ENCODE measurements at regions not wholly inside any gene's neighbourhood (a gene's known extent, or its start where the extent isn't known, plus 50 kb on each side); places are given as distances from the start of the nearest gene placed in this dataset.

DNA sequence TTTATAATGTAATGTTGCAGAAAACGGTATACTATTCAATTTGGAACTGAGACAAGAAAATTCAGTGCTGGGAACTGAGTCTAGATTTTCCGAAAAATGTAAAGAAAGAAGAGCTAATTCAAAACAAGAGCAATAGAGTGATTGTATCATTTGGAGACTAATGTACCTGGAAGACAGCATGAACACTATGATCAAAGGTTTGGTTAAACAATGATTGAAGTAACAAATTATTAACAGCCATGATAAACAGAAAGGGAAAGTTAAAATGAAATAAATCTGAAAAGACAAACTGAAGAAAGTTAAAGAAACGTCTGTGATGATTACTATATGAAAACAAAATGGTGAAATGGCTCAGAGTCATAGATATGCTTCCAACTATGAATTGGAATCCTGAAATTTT is 300.6 kb upstream of the MPDZ start:
- no peak overlapping the region for H2AFZ ChIP-seq
- DNase-seq (ENCODE audit: low spot score), result no peak

More for the DNA sequence above, 300.6 kb upstream of the MPDZ start:
- H3K4me3 Mint-ChIP-seq, result no peak overlapping the region
- Histone ChIP-seq H4K20me1 (replicated peaks; ENCODE audit: insufficient read depth) (no peaks in the 10 kb centered on the region), H3F3A (replicated peaks; ENCODE audit: low read depth) (no peaks in the 10 kb centered on the region), H3K4me3 (no peak overlapping the region), H3K27me3 (ENCODE audit: insufficient read depth) (no peaks in the 10 kb centered on the region), H3K4me1 (ENCODE audit: insufficient read depth) (peaks cover 22% of the 10 kb centered on the region), H3K4me2 (no peak overlapping the region), H3K79me2 (replicated peaks; ENCODE audit: insufficient read depth) (no peaks in the 10 kb centered on the region), H3K36me3 (ENCODE audit: insufficient read depth) (no peaks in the 10 kb centered on the region), H3K27ac (ENCODE audit: low read depth) (no peak overlapping the region), H3K9me2 (ENCODE audit: insufficient read depth) (no peaks in the 10 kb centered on the region)
- peaks cover 2% of the 10 kb centered on the region for H3K27me3 Mint-ChIP-seq (ENCODE audit: insufficient read depth, low read depth, poor library complexity)
- ATAC-seq, result no peak
- H3K9me3 Mint-ChIP-seq, result no peaks in the 10 kb centered on the region
- no peaks in the 10 kb centered on the region for H3K36me3 Mint-ChIP-seq (ENCODE audit: low read depth)
- TF ChIP-seq EZH2 (IDR thresholded peaks at IDR 0.05; ENCODE audit: low read depth, unreplicated experiment) (no peak), STAT1 (IDR thresholded peaks at IDR 0.05; ENCODE audit: unreplicated experiment) (no peak), POLR2AphosphoS5 (IDR thresholded peaks at IDR 0.05; ENCODE audit: low read depth) (no peak), NANOG (IDR thresholded peaks at IDR 0.05; ENCODE audit: borderline replicate concordance) (no peak), EZH2phosphoT487 (IDR thresholded peaks at IDR 0.05; ENCODE audit: unreplicated experiment) (no peak), ZNF331 (CRISPR knock-in tag; IDR thresholded peaks at IDR 0.05; ENCODE audit: low read depth) (no peak), ZNF114 (CRISPR knock-in tag; IDR thresholded peaks at IDR 0.05) (no peak), CREB1 (CRISPR knock-in tag; IDR thresholded peaks at IDR 0.05; ENCODE audit: low read depth) (no peak)
- TF ChIP-seq, protein P1, sequence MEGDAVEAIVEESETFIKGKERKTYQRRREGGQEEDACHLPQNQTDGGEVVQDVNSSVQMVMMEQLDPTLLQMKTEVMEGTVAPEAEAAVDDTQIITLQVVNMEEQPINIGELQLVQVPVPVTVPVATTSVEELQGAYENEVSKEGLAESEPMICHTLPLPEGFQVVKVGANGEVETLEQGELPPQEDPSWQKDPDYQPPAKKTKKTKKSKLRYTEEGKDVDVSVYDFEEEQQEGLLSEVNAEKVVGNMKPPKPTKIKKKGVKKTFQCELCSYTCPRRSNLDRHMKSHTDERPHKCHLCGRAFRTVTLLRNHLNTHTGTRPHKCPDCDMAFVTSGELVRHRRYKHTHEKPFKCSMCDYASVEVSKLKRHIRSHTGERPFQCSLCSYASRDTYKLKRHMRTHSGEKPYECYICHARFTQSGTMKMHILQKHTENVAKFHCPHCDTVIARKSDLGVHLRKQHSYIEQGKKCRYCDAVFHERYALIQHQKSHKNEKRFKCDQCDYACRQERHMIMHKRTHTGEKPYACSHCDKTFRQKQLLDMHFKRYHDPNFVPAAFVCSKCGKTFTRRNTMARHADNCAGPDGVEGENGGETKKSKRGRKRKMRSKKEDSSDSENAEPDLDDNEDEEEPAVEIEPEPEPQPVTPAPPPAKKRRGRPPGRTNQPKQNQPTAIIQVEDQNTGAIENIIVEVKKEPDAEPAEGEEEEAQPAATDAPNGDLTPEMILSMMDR (conservative IDR thresholded peaks at IDR 0.05; ENCODE audit: low read depth in 2 of 2), result no peak
- TF ChIP-seq, protein P2, sequence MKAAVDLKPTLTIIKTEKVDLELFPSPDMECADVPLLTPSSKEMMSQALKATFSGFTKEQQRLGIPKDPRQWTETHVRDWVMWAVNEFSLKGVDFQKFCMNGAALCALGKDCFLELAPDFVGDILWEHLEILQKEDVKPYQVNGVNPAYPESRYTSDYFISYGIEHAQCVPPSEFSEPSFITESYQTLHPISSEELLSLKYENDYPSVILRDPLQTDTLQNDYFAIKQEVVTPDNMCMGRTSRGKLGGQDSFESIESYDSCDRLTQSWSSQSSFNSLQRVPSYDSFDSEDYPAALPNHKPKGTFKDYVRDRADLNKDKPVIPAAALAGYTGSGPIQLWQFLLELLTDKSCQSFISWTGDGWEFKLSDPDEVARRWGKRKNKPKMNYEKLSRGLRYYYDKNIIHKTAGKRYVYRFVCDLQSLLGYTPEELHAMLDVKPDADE (IDR thresholded peaks at IDR 0.05), result no peak
- TF ChIP-seq, protein P3, sequence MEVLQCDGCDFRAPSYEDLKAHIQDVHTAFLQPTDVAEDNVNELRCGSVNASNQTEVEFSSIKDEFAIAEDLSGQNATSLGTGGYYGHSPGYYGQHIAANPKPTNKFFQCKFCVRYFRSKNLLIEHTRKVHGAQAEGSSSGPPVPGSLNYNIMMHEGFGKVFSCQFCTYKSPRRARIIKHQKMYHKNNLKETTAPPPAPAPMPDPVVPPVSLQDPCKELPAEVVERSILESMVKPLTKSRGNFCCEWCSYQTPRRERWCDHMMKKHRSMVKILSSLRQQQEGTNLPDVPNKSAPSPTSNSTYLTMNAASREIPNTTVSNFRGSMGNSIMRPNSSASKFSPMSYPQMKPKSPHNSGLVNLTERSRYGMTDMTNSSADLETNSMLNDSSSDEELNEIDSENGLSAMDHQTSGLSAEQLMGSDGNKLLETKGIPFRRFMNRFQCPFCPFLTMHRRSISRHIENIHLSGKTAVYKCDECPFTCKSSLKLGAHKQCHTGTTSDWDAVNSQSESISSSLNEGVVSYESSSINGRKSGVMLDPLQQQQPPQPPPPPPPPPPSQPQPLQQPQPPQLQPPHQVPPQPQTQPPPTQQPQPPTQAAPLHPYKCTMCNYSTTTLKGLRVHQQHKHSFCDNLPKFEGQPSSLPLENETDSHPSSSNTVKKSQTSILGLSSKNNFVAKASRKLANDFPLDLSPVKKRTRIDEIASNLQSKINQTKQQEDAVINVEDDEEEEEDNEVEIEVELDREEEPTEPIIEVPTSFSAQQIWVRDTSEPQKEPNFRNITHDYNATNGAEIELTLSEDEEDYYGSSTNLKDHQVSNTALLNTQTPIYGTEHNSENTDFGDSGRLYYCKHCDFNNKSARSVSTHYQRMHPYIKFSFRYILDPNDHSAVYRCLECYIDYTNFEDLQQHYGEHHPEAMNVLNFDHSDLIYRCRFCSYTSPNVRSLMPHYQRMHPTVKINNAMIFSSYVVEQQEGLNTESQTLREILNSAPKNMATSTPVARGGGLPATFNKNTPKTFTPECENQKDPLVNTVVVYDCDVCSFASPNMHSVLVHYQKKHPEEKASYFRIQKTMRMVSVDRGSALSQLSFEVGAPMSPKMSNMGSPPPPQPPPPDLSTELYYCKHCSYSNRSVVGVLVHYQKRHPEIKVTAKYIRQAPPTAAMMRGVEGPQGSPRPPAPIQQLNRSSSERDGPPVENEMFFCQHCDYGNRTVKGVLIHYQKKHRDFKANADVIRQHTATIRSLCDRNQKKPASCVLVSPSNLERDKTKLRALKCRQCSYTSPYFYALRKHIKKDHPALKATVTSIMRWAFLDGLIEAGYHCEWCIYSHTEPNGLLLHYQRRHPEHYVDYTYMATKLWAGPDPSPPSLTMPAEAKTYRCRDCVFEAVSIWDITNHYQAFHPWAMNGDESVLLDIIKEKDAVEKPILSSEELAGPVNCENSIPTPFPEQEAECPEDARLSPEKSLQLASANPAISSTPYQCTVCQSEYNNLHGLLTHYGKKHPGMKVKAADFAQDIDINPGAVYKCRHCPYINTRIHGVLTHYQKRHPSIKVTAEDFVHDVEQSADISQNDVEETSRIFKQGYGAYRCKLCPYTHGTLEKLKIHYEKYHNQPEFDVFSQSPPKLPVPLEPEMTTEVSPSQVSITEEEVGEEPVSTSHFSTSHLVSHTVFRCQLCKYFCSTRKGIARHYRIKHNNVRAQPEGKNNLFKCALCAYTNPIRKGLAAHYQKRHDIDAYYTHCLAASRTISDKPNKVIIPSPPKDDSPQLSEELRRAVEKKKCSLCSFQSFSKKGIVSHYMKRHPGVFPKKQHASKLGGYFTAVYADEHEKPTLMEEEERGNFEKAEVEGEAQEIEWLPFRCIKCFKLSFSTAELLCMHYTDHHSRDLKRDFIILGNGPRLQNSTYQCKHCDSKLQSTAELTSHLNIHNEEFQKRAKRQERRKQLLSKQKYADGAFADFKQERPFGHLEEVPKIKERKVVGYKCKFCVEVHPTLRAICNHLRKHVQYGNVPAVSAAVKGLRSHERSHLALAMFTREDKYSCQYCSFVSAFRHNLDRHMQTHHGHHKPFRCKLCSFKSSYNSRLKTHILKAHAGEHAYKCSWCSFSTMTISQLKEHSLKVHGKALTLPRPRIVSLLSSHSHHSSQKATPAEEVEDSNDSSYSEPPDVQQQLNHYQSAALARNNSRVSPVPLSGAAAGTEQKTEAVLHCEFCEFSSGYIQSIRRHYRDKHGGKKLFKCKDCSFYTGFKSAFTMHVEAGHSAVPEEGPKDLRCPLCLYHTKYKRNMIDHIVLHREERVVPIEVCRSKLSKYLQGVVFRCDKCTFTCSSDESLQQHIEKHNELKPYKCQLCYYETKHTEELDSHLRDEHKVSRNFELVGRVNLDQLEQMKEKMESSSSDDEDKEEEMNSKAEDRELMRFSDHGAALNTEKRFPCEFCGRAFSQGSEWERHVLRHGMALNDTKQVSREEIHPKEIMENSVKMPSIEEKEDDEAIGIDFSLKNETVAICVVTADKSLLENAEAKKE (CRISPR knock-in tag; IDR thresholded peaks at IDR 0.05), result no peak
- TF ChIP-seq, protein P4, sequence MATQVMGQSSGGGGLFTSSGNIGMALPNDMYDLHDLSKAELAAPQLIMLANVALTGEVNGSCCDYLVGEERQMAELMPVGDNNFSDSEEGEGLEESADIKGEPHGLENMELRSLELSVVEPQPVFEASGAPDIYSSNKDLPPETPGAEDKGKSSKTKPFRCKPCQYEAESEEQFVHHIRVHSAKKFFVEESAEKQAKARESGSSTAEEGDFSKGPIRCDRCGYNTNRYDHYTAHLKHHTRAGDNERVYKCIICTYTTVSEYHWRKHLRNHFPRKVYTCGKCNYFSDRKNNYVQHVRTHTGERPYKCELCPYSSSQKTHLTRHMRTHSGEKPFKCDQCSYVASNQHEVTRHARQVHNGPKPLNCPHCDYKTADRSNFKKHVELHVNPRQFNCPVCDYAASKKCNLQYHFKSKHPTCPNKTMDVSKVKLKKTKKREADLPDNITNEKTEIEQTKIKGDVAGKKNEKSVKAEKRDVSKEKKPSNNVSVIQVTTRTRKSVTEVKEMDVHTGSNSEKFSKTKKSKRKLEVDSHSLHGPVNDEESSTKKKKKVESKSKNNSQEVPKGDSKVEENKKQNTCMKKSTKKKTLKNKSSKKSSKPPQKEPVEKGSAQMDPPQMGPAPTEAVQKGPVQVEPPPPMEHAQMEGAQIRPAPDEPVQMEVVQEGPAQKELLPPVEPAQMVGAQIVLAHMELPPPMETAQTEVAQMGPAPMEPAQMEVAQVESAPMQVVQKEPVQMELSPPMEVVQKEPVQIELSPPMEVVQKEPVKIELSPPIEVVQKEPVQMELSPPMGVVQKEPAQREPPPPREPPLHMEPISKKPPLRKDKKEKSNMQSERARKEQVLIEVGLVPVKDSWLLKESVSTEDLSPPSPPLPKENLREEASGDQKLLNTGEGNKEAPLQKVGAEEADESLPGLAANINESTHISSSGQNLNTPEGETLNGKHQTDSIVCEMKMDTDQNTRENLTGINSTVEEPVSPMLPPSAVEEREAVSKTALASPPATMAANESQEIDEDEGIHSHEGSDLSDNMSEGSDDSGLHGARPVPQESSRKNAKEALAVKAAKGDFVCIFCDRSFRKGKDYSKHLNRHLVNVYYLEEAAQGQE (IDR thresholded peaks at IDR 0.05; ENCODE audit: unreplicated experiment), result no peak
- H3K27ac Mint-ChIP-seq, result no peak overlapping the region
- H3K4me1 Mint-ChIP-seq, result peaks cover 27% of the 10 kb centered on the region

Data from GM23338 (cell line).